Activated T-cell treated with anti-CD3 and anti-CD28 coated beads for 24 hours (primary cell): ENCODE measurements at regions not wholly inside any gene's neighbourhood (a gene's known extent, or its start where the extent isn't known, plus 50 kb on each side); places are given as distances from the start of the nearest gene placed in this dataset.
"Not testable (repeated sequence)": the region's sequence is repeated elsewhere in the genome, so short reads cannot be mapped to it uniquely, and the experiment has no call there.

Experiments used
- DNase-seq: peaks from one replicate; pipeline ENCODE4 v3.0.0-alpha.2; 2020; ENCODE audit warnings: low read depth

GRCh38 chr7:67475293-67475692 is 478.7 kb downstream of the TYW1 start:
- DNase-seq = no peak

DNA sequence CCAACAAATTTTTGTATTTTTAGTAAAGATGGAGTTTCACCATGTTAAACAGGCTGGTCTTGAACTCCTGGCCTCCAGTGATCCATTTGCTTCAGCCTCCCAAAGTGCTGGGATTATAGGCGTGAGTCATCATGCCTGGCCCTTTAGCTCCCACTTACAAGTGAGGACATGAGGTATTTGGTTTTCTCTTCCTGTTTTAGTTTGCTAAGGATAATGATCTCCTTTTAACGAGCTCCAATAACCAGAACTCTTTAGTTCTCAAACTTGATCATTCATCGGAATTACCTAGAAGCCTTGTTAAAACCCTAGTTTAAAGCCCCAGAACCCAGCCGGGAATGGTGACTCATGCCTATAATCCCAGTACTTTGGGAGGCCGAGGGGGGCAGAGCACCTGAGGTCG is 481.4 kb downstream of the TYW1 start:
- DNase-seq = no peak

DNA sequence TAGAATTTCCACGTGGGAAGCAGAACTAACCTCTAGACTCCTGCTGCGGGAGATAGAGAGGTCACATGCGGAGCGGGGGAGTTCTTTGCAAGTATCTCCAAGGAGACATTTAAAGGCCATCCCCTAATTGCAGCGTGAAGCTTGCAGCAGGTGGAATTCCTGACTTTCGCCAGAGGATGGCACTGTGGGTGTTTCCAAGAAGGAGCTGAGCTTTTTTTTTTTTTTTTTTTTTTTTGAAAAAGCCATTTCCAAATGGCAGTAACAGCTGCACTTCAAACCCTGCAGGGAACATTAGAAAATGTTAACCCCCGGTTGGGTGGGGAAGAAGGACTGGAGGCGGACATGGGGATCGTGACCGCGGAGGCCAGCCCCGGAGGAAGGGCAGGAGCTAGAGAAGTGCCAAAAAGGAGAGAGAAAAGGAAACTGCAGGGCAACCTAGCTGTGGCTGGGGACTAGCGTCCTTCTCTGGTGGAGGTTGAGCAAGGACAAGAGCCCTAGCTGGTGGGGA is 487.7 kb downstream of the TYW1 start:
- DNase-seq = no peak

DNA sequence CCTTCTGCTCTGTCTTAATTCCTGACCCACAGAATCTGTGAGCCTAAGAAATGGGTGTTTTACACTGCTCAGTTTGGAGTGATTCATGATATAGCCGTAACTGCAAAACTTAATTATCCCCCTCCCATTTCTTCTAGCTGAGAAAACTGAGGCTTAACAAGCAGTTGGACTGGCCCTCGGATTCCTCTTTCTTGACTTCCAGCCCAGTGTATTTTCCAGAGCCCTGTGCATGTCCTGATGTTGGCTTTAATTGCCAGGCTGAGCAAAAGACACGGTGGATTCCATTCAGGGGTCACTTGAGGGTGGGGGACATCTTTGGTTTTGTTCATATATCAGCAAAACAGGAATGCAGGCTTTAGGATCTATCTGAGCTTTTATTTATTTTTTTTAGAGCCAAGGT is 489.8 kb downstream of the TYW1 start:
- DNase-seq = no peak

DNA sequence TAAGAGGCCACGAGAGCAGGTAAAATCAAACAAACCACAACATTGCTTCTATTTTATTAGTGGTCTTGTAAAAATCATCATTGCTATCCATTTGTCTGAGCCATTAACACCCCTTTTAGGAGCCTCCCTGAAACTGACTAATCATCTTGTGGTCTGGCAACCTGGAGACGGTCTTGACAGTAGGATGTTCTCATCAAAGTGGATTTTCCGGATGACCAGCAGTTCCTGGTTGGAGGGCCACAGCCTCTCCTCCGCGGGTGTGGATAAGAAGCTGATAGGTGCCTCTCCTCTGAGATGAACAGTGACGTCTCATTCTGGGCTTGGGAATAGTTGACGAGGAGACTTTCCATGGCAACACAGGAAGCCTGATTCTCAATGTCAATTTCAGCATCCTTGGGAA is 490.7 kb downstream of the TYW1 start:
- DNase-seq = no peak

DNA sequence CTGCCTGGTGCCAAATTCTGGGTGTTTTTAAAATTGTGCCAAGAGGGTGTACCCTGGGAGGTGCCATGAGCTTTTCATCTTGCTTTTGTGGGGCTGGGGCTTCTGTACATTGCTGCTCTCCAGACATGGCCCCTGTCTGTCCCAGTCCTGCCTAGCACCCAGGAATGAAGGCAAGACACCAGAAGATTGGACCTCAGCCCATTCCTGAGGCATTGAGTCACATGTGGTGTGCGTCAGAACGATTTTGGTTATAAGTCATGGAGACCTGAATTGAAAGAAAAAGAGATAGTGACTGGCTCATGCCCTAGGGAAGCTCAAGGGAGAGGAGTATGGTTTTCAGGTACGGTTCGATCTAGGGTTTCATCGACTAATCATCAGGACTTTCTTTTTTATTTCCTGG is 493.2 kb downstream of the TYW1 start:
- DNase-seq = no peak

GRCh38 chr7:67493366-67493765 is 496.7 kb downstream of the TYW1 start:
- DNase-seq = no peak

DNA sequence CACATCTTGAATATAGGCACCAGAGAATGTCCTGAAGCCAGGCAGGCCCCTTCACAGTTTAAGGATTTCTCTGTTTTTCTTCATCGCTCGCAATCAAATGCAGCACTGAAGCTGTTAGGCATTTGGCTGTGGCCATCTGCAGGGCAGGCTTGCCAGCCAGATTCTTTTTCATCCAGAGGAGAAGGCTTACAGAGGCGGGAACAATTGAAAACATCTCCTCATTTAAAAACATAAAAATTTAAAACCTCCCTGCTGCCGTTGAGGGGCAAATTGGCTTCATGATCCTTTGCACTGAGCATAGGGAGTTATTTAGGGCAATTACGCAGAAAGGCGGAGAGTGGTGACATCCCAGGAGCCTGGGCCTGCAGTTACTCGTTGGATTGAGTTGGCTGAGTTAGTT is 500.0 kb downstream of the TYW1 start:
- DNase-seq = no peak

DNA sequence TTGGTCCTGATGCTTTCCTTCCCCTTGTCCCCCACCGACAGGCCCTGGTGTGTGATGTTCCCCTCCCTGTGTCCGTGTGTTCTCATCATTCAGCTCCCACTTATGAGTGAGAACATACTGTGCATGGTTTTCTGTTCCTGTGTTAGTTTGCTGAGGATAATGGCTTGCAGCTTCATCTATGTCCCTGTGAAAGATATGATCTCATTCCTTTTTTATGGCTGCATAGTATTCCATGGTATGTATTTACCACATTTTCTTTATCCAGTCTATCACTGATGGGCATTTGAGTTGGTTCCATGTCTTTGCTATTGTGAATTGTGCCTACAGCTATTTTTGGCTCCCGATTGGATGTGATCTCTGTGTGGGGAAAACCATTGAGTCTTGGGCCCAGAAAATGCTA is 501.3 kb downstream of the TYW1 start:
- not testable (repeated sequence) for DNase-seq

DNA sequence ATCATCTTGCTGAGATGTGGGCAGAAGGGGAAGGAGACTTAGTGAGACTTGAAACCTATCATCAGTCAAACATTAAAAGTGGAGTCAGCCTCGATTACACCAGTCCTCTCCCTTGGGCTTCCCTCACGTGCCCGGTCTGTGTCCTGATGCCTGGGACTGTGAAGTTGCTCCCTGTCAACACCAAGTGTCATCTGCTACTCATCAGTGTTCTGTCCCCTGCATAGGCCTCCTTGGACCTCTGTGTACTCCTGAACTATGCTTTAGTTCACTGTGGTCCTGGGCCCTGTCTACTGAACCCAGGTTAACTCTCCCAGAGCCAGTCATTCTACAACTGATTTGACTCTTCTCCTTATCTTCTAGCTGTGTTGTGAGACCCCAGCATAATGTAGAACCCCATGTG is 506.3 kb downstream of the TYW1 start:
- DNase-seq = no peak

DNA sequence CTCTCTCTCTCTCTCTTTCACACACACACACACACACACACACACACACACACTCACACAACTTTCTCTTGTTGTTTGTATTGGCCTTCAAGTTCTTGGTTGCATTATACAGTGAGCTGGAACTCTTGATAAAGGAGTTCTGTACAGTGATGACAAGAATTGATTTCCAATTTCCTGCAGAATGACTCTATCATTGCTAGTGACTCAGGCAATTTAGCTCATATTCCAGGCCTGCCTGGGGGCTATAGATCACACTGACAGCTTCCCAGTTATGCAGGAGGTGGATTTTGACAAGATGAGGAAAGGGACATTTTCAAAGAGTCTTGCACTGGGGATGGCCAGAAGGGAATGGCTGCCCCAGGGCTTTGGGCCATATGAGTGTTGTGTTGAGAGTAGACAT is 508.8 kb downstream of the TYW1 start:
- DNase-seq = no peak

- DNase-seq = no peak
Observed at GRCh38 chr7:67512481-67512880, 515.8 kb downstream of the TYW1 start.

DNA sequence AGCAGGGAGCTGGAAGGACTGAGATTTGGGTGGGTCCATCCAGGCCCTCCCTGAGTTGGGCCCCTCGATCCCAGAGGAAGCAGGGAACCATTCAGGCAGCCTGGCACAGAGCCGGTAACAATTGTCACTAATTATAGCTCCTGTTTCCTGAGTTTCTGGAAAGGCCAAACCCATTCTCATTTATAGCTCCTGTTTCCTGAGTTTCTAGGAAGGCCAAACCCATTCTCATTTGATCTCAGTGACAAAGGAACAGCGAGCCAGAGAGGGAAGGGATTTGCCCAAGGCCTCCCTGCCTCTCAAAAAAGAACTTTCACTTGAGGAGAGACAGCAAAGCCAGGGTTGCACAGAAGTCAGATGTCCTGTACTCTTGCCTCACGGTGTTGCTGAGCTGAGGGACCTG is 521.9 kb downstream of the TYW1 start:
- DNase-seq = no peak

- no peak for DNase-seq
Observed at GRCh38 chr7:67519171-67519570, 522.5 kb downstream of the TYW1 start.

DNA sequence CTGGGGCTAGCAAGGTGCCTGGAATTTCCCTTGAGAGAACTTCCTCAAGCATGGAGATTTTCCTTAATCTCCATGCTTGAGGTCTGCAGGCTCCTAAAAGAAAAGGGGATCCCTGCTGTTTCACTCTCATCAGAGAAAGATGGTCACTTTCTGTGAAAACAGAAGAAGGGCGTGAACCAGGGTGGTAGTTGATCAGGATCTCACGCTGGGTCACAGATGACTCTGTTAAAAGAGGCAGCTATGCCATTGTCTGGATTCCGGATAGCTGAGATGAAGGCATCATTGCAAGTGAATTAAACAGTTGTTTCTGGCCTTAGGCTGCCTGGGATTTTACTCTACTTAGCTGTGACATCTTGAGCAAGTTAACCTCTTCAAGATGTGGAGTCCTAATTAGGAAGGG is 525.9 kb downstream of the TYW1 start:
- no peak for DNase-seq

- no peak for DNase-seq
Observed at GRCh38 chr7:67523713-67524112, 527.1 kb downstream of the TYW1 start.

- DNase-seq = no peak
Observed at GRCh38 chr7:67525588-67525987, 529.0 kb downstream of the TYW1 start.

GRCh38 chr7:67535241-67535989 is 538.8 kb downstream of the TYW1 start:
- no peak for DNase-seq

DNA sequence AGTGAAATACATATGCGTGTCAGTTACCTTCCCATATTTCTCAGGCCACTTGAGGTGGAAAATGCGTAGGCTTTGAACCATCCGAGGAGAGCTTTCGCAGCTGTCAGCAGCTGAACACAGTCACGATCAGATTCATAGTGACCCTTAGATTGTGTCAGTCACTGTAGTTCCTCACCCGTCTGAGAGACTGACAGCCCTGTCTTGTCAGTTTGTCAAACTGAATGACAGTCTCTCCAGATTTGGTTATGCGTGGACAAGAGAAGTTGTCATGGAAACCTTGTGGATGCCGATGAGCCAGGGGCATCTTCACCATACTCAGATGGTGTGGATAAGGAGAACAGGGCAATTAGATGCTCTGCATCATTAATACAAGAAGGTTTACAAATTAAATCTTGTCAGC is 546.3 kb downstream of the TYW1 start:
- no peak for DNase-seq

GRCh38 chr7:67547183-67547907 is 550.7 kb downstream of the TYW1 start:
- DNase-seq = no peak

- no peak for DNase-seq
Observed at GRCh38 chr7:67549126-67549525, 552.5 kb downstream of the TYW1 start.

DNA sequence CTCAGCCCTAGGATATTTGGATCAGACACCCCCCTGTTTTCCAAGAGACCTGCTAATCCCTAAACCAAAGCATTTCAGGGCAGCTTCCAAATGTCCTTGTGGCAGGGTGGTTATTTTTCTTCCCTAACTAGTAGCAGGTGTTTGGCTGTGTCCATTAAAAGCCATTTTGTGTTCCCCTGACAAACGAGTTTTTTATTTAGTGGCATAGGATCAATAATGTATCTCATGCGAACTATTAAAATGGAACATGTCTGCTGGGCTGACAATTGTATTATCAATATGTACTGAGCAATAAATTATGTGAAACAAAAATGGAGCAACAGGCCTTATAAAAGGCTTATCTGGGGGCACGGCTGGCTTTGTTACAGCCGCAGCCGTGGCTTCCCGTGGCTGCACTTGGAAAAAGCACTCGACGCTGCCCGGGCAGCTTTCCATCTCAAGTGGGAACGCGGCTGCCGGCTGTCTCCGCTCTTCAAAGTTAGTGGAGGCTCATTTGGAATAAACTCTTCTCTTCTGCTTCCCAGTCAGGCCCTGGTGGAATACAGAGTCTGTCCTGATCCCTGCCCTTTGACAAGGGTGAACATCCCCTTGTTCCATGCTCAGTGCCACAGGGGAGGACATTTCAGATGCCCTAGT is 554.3 kb downstream of the TYW1 start:
- no peak for DNase-seq

DNA sequence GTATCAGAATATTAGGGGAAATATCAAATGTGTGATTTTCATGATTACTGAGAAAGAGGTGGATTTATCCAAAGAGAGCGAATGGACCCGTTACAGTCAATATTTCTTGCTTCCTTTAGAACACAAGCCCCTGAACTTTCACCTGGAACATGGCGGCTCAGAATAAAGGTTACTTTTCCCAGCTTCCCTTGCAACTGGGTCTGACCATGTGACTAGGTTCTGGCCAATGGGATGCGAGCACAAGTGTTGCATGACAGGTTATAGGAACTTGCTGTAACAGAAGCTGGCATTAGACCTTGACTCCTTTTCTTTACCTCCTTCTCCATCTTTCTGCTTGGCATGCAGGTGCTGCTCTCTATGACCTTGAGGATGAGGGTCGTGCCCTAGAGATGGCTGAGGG is 556.1 kb downstream of the TYW1 start:
- DNase-seq = no peak
